SH-SY5Y (cell line): ENCODE measurements at regions not wholly inside any gene's neighbourhood (a gene's known extent, or its start where the extent isn't known, plus 50 kb on each side); places are given as distances from the start of the nearest gene placed in this dataset.

Experiments used
- GATA2 ChIP-seq: IDR thresholded peaks from 2 replicates; pipeline ENCODE4 v1.6.1; 2011; ENCODE audit warnings: mild to moderate bottlenecking, low read depth, low read length
- GATA3 ChIP-seq: IDR thresholded peaks from 2 replicates; pipeline ENCODE4 v1.6.1; 2011; ENCODE audit warnings: low read depth, mild to moderate bottlenecking, low read length, moderate library complexity

DNA sequence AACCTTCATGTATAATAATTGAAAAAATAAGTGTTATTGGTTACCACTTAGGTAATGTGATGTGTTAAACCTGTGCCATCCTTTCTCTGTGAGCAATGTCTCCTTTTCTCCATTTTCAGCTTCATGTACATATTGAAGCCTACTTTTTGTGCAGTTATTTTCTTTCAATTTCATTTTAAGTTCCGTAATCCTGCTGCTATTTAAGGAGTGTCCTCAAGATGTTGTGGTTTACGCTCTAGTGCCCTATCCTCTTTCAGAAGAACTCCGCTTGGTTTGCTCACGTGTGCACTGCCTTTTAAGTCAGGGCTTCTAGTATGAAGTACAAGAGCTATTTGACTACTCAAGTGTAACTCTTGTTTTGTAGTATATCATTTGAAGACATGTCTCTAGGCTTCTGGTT, 2253.2 kb upstream of the TENM3 start:
- TF ChIP-seq GATA2 = no peak
- no peak for TF ChIP-seq GATA3
